B cell (primary cell): ENCODE measurements at regions not wholly inside any gene's neighbourhood (a gene's known extent, or its start where the extent isn't known, plus 50 kb on each side); places are given as distances from the start of the nearest gene placed in this dataset.

Experiments used
- ATAC-seq: fragments of 200-7000 bp; cut with Tn5 transposase; one replicate; pipeline ENCODE4 v1.10.0; 2021; ENCODE audit warnings: low read depth, mild to moderate bottlenecking, moderate number of reproducible peaks, moderate library complexity
- CTCF ChIA-PET: fragments of 350-600 bp; sonication (Branson Sonifier 250); formaldehyde crosslinking; loops from one replicate; lab custom pipeline; 2021; ENCODE audit warnings: antibody characterized with exemption, inconsistent platforms; lab: Charles Lee
- POLR2A ChIA-PET: fragments of 350-600 bp; sonication (Branson Sonifier 250); formaldehyde crosslinking; loops from one replicate; lab custom pipeline; 2021; ENCODE audit warnings: antibody characterized with exemption; lab: Charles Lee
- DNase-seq: peaks from one replicate; pipeline ENCODE4 v3.0.0; 2013
- H2AFZ ChIP-seq: 2 replicates; pipeline ENCODE4 v1.6.1; 2012; ENCODE audit warnings: mild to moderate bottlenecking, low read depth, low read length; ENCODE audit not compliant: insufficient read depth, poor library complexity, severe bottlenecking
- H3K27ac ChIP-seq, 2 donors: 1 replicate in 1 of 2; 2 replicates in 1 of 2; pipeline ENCODE4 v1.5.1; 2012 to 2013; ENCODE audit warnings: low read length in 2 of 2, mild to moderate bottlenecking in 2 of 2, moderate library complexity in 1 of 2
- H3K27me3 ChIP-seq, 4 experiments: fragments of 200-600 bp in 1 of 4; sonication (generic) in 1 of 4; replicated peaks in 1 of 4; 1 replicate in 2 of 4; 2 replicates in 2 of 4; pipeline versions ENCODE4 v1.6.1 to v1.7.0; 2013 to 2016; ENCODE audit warnings: low read length in 3 of 4, mild to moderate bottlenecking in 2 of 4, mixed read lengths in 1 of 4, moderate library complexity in 1 of 4; ENCODE audit not compliant: insufficient read depth in 4 of 4, control insufficient read depth in 3 of 4; ENCODE audit errors: control extremely low read depth in 1 of 4
- H3K36me3 ChIP-seq, 2 experiments: replicated peaks in 1 of 2; 1 replicate in 1 of 2; 2 replicates in 1 of 2; pipeline versions ENCODE4 v1.6.1 to v1.7.1; 2013; ENCODE audit warnings: low read length in 1 of 2; ENCODE audit not compliant: insufficient read depth in 2 of 2, control insufficient read depth in 1 of 2; ENCODE audit errors: control extremely low read depth in 1 of 2, extremely low read depth in 1 of 2
- H3K4me1 ChIP-seq, 2 donors: fragments of 200-600 bp in 1 of 2; sonication (generic) in 1 of 2; 1 replicate in 1 of 2; 2 replicates in 1 of 2; pipeline versions ENCODE4 v1.5.1 to v1.6.1; 2013 to 2017; ENCODE audit warnings: low read length in 2 of 2; ENCODE audit not compliant: control insufficient read depth in 2 of 2, insufficient read depth in 2 of 2
- H3K4me2 ChIP-seq: replicated peaks from 2 replicates; pipeline ENCODE3; 2012; ENCODE audit warnings: mild to moderate bottlenecking, low read depth, low read length; ENCODE audit not compliant: poor library complexity, severe bottlenecking
- H3K4me3 ChIP-seq, 5 experiments: fragments of 200-600 bp in 1 of 5; sonication (generic) in 1 of 5; 1 replicate in 3 of 5; 2 replicates in 2 of 5; pipeline versions ENCODE4 v1.5.1 to v1.7.0; 2011 to 2016; ENCODE audit warnings: low read length in 4 of 5, mild to moderate bottlenecking in 4 of 5, low read depth in 2 of 5, control low read depth in 1 of 5, moderate library complexity in 1 of 5; ENCODE audit not compliant: insufficient read depth in 1 of 5; ENCODE audit errors: control extremely low read depth in 1 of 5, extremely low read depth in 1 of 5
- H3K79me2 ChIP-seq: fragments of 200-600 bp; sonication (generic); one replicate; pipeline ENCODE4 v1.6.0; 2016; ENCODE audit warnings: low read length; ENCODE audit not compliant: control insufficient read depth, insufficient read depth
- H3K9ac ChIP-seq: fragments of 200-600 bp; sonication (generic); 2 replicates; pipeline ENCODE4 v1.6.1; 2017; ENCODE audit warnings: mild to moderate bottlenecking, low read length, moderate library complexity
- H3K9me3 ChIP-seq, 3 donors: one replicate each; pipeline versions ENCODE4 v1.6.1 to v1.7.1; 2013; ENCODE audit warnings: low read length in 2 of 3; ENCODE audit not compliant: control insufficient read depth in 2 of 3, insufficient read depth in 1 of 3; ENCODE audit errors: control extremely low read depth in 1 of 3
- H4K20me1 ChIP-seq: 2 replicates; pipeline ENCODE4 v1.6.0; 2012; ENCODE audit warnings: mild to moderate bottlenecking, low read length; ENCODE audit not compliant: insufficient read depth, control insufficient read depth, poor library complexity, severe bottlenecking
- H3K27ac Mint-ChIP-seq: one replicate; pipeline ENCODE4 v1.8.0; 2021; ENCODE audit warnings: mixed read lengths
- H3K27me3 Mint-ChIP-seq: one replicate; pipeline ENCODE4 v1.8.0; 2021; ENCODE audit warnings: mixed read lengths
- H3K4me1 Mint-ChIP-seq: one replicate; pipeline ENCODE4 v1.8.0; 2021; ENCODE audit warnings: mixed read lengths
- H3K4me3 Mint-ChIP-seq: one replicate; pipeline ENCODE4 v1.8.0; 2021; ENCODE audit warnings: mixed read lengths
- H3K9me3 Mint-ChIP-seq: one replicate; pipeline ENCODE4 v1.8.0; 2022; ENCODE audit warnings: mixed read lengths; ENCODE audit not compliant: insufficient read depth
- EZH2 ChIP-seq: IDR thresholded peaks from 2 replicates; pipeline ENCODE4 v1.6.1; 2012; ENCODE audit warnings: borderline replicate concordance, low read depth, mild to moderate bottlenecking, moderate library complexity, low read length; ENCODE audit not compliant: insufficient read depth, poor library complexity, severe bottlenecking
- WGBS: methylation state at CpG from one replicate; pipeline ENCODE4 v1.1.5; 2013; ENCODE audit warnings: missing lambda C conversion rate; ENCODE audit not compliant: insufficient coverage; 5-methylcytosine and 5-hydroxymethylcytosine counted together
- intact Hi-C: fragments of 100-400 bp; cut with micrococcal nuclease; formaldehyde crosslinking; loops from one replicate; pipeline ENCODE4 v1.10.0; 2022
- TF ChIP-seq, protein P1 (sequence below): fragments of 200-600 bp; IDR thresholded peaks from one replicate; pipeline ENCODE4 v1.8.0; 2022; ENCODE audit warnings: antibody characterized with exemption, mild to moderate bottlenecking

DNA sequence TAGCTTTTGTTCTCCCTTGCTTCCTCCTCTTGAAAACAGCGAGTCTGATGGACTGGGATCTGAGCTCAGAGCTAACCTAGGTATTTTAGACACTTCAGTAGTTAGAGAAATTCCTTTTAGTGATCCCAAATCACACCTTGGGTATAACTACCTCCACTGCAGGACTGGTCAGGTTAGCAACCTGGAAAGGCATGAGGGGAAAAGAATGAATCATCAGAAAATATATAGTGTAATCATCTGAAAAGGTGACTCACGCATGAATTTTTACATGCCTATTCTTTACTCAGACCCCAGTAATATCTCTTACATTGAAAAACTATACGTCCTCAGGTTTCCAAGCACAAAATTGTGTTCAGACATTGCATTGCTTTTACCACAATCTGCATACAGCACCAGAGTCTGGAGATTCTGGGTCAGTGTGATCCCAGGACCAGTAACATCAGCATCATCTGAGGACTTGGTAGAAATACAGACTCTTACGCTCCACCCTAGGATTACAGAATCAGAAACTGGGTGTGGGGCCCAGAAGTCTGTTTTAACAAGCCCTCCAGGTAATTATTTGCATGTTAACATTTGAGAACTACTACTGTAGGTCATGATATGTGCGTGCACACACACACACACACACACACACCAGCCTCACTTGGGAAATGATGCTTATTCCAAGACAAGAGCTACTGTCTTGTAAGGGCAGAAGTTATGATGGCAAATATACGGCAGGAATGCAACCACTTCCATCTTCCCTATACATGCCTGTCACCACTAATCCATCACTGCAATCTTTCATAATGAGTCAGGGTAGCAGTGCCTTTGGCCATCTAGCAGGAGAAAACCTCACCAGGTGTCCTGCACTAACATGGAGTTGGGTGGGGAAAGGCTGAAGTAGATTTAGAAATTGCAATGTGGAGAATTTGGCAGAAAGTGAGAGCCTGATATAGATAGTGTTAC is 271.6 kb upstream of the MAP3K1 start:
- WGBS, result 100% methylated on average over 1 of the region's 6 CpGs
- TF ChIP-seq, protein P1, sequence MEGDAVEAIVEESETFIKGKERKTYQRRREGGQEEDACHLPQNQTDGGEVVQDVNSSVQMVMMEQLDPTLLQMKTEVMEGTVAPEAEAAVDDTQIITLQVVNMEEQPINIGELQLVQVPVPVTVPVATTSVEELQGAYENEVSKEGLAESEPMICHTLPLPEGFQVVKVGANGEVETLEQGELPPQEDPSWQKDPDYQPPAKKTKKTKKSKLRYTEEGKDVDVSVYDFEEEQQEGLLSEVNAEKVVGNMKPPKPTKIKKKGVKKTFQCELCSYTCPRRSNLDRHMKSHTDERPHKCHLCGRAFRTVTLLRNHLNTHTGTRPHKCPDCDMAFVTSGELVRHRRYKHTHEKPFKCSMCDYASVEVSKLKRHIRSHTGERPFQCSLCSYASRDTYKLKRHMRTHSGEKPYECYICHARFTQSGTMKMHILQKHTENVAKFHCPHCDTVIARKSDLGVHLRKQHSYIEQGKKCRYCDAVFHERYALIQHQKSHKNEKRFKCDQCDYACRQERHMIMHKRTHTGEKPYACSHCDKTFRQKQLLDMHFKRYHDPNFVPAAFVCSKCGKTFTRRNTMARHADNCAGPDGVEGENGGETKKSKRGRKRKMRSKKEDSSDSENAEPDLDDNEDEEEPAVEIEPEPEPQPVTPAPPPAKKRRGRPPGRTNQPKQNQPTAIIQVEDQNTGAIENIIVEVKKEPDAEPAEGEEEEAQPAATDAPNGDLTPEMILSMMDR, result no peak
- TF ChIP-seq EZH2, result no peak

DNA sequence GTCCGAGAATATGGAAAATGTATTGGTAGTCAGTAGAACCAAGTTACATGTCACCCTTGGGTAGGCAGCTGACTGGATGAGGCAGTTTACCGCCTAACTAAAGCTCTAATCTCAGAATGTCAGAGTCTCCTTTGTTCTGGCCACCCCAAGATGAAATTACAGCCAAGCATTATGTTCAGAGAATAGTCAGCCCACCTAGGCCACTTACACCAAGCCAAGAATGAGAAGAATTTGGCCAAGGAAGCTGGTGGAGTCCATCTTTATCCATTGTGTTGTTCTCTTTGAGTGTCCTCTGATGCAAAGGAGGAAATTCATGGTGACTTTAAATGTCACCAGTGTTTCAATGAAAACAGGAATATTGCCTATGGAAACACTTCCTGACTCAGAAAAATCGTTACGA is 275.1 kb upstream of the MAP3K1 start:
- H3K36me3 ChIP-seq, result no peaks in the 10 kb centered on the region
- DNase-seq, result no peak
- WGBS, result 91% methylated on average over 2 of the region's 4 CpGs
- intact Hi-C loops, result no loop called here
- no peaks in the 10 kb centered on the region for H3K9me3 Mint-ChIP-seq
- no peaks in the 10 kb centered on the region for H3K79me2 ChIP-seq
- no peaks in the 10 kb centered on the region for H4K20me1 ChIP-seq
- no peak overlapping the region for H2AFZ ChIP-seq
- no peak overlapping the region for H3K27ac Mint-ChIP-seq
- no peak overlapping the region for H3K4me3 ChIP-seq
- no peaks in the 10 kb centered on the region for H3K9me3 ChIP-seq
- H3K4me1 ChIP-seq, result peaks cover 8% of the 10 kb centered on the region in 2 donors
- peaks cover 11% of the 10 kb centered on the region for H3K4me1 Mint-ChIP-seq
- no peaks in the 10 kb centered on the region for H3K27me3 Mint-ChIP-seq
- H3K27me3 ChIP-seq, result no peaks in the 10 kb centered on the region
- CTCF ChIA-PET, result no interaction called here
- no peak overlapping the region for H3K4me3 Mint-ChIP-seq
- TF ChIP-seq, protein P1, result no peak
- no peak for TF ChIP-seq EZH2
- POLR2A ChIA-PET, result no interaction called here
- no peak overlapping the region for H3K9ac ChIP-seq
- ATAC-seq, result no peak
- no peak overlapping the region for H3K4me2 ChIP-seq
- no peak overlapping the region for H3K27ac ChIP-seq

More for the DNA sequence above, 271.6 kb upstream of the MAP3K1 start:
- Mint-ChIP-seq H3K9me3 (no peaks in the 10 kb centered on the region), H3K27me3 (no peaks in the 10 kb centered on the region), H3K27ac (no peak overlapping the region), H3K4me1 (peaks cover 15% of the 10 kb centered on the region), H3K4me3 (no peak overlapping the region)
- Histone ChIP-seq H2AFZ (no peak overlapping the region), H3K36me3 (no peaks in the 10 kb centered on the region), H3K4me2 (no peak overlapping the region), H4K20me1 (no peaks in the 10 kb centered on the region), H3K27me3 (no peaks in the 10 kb centered on the region), H3K9me3 (no peaks in the 10 kb centered on the region), H3K4me1 (peaks cover 8% of the 10 kb centered on the region in 2 donors), H3K79me2 (no peaks in the 10 kb centered on the region), H3K9ac (no peak overlapping the region), H3K4me3 (no peak overlapping the region), H3K27ac (no peak overlapping the region)
- ChIA-PET POLR2A (no interaction called here), CTCF (interaction anchor here (1.3 kb wide), 1 partner anchor 126 kb away, joined by 3 read pairs; no protein-coding TSS in a partner anchor)
- ATAC-seq (no peak), DNase-seq (no peak)
- intact Hi-C loops, result no loop called here
